Glutamatergic neuron (in vitro differentiated cells): ENCODE measurements at regions not wholly inside any gene's neighbourhood (a gene's known extent, or its start where the extent isn't known, plus 50 kb on each side); places are given as distances from the start of the nearest gene placed in this dataset.

Experiments
- DNase-seq: peaks from one replicate; pipeline ENCODE4 v3.0.0; 2022
- H3K27ac Mint-ChIP-seq: one replicate; pipeline ENCODE4 v1.8.0; 2020; ENCODE audit warnings: mild to moderate bottlenecking, mixed read lengths, inconsistent platforms; ENCODE audit not compliant: unreplicated experiment
- H3K27me3 Mint-ChIP-seq: one replicate; pipeline ENCODE4 v1.8.0; 2020; ENCODE audit warnings: mild to moderate bottlenecking, moderate library complexity, mixed read lengths, inconsistent platforms; ENCODE audit not compliant: unreplicated experiment
- H3K36me3 Mint-ChIP-seq: one replicate; pipeline ENCODE4 v1.8.0; 2020; ENCODE audit warnings: mild to moderate bottlenecking, mixed read lengths, inconsistent platforms; ENCODE audit not compliant: unreplicated experiment
- H3K4me1 Mint-ChIP-seq: one replicate; pipeline ENCODE4 v1.8.0; 2020; ENCODE audit warnings: mild to moderate bottlenecking, low read depth, mixed read lengths, inconsistent platforms; ENCODE audit not compliant: unreplicated experiment
- H3K4me3 Mint-ChIP-seq: one replicate; pipeline ENCODE4 v1.8.0; 2020; ENCODE audit warnings: mild to moderate bottlenecking, mixed read lengths, inconsistent platforms; ENCODE audit not compliant: unreplicated experiment
- H3K9me3 Mint-ChIP-seq: one replicate; pipeline ENCODE4 v1.8.0; 2020; ENCODE audit warnings: mild to moderate bottlenecking, moderate library complexity, mixed read lengths, inconsistent platforms; ENCODE audit not compliant: unreplicated experiment
- TF ChIP-seq, protein P1 (sequence below): fragments of 200-600 bp; sonication (generic); IDR thresholded peaks from one replicate; pipeline ENCODE4 v1.5.0; 2021; ENCODE audit not compliant: partially characterized antibody, unreplicated experiment

DNA sequence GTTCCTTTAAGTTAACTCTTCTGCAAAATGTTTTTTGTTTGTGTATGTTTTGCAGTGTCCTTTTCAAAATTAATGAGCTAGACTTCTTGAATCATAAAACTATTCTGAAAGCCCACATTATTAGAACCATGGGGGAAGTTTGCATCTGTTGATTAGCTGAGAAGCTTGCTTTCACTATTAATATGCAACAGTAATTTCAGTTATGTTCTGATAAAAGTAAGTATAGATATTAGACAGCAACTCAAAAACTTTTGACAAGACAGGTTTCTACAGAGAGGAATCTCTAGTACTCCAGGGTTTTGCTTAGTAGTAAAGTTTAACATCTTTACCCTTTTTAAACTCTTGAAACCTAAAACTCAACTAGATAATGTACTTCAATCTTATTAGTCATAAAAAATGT, 147.8 kb downstream of the UBE2E3 start:
- no peaks in the 10 kb centered on the region for H3K27me3 Mint-ChIP-seq
- DNase-seq = no peak
- H3K4me1 Mint-ChIP-seq = no peaks in the 10 kb centered on the region
- no peak overlapping the region for H3K27ac Mint-ChIP-seq
- no peaks in the 10 kb centered on the region for H3K36me3 Mint-ChIP-seq
- no peak overlapping the region for H3K4me3 Mint-ChIP-seq
- no peaks in the 10 kb centered on the region for H3K9me3 Mint-ChIP-seq
- TF ChIP-seq, protein P1, sequence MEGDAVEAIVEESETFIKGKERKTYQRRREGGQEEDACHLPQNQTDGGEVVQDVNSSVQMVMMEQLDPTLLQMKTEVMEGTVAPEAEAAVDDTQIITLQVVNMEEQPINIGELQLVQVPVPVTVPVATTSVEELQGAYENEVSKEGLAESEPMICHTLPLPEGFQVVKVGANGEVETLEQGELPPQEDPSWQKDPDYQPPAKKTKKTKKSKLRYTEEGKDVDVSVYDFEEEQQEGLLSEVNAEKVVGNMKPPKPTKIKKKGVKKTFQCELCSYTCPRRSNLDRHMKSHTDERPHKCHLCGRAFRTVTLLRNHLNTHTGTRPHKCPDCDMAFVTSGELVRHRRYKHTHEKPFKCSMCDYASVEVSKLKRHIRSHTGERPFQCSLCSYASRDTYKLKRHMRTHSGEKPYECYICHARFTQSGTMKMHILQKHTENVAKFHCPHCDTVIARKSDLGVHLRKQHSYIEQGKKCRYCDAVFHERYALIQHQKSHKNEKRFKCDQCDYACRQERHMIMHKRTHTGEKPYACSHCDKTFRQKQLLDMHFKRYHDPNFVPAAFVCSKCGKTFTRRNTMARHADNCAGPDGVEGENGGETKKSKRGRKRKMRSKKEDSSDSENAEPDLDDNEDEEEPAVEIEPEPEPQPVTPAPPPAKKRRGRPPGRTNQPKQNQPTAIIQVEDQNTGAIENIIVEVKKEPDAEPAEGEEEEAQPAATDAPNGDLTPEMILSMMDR = no peak

- Mint-ChIP-seq H3K4me3 (no peak overlapping the region), H3K9me3 (no peaks in the 10 kb centered on the region), H3K27ac (no peak overlapping the region), H3K27me3 (no peaks in the 10 kb centered on the region), H3K4me1 (no peaks in the 10 kb centered on the region), H3K36me3 (no peaks in the 10 kb centered on the region)
- TF ChIP-seq, protein P1 = no peak
- DNase-seq = no peak
These were observed 149.1 kb downstream of the UBE2E3 start for GRCh38 chr2:181129364-181130056.

- Mint-ChIP-seq H3K36me3 (no peaks in the 10 kb centered on the region), H3K4me1 (no peaks in the 10 kb centered on the region), H3K4me3 (no peak overlapping the region), H3K9me3 (no peaks in the 10 kb centered on the region), H3K27me3 (no peaks in the 10 kb centered on the region), H3K27ac (no peak overlapping the region)
- TF ChIP-seq, protein P1 = no peak
- DNase-seq = no peak
These were observed 150.3 kb downstream of the UBE2E3 start for GRCh38 chr2:181130686-181131085.

GRCh38 chr2:181131584-181131983, 151.2 kb downstream of the UBE2E3 start:
- H3K9me3 Mint-ChIP-seq = no peaks in the 10 kb centered on the region
- no peak overlapping the region for H3K4me3 Mint-ChIP-seq
- H3K36me3 Mint-ChIP-seq = no peaks in the 10 kb centered on the region
- no peak for DNase-seq
- TF ChIP-seq, protein P1 = no peak
- H3K27me3 Mint-ChIP-seq = no peaks in the 10 kb centered on the region
- H3K4me1 Mint-ChIP-seq = no peaks in the 10 kb centered on the region
- no peak overlapping the region for H3K27ac Mint-ChIP-seq

DNA sequence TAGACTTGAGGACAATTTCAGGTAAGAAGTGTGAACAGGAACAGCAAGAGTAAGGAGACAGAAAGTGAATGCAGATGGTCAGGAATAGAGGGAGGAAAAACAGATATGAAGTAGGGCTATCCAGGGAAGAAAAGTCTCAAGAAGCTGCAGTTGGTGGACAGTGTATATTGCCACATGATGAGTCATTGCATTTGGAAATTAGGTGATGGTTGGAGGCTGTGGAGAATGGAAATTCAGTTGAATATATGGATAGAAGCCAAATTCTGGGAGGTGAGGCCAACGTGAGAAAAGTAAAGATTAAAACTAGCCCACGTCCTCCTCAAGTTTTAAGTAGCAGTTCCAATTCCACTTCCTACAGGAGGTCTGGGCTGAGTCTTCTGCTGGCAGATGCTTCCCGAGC, 158.4 kb downstream of the UBE2E3 start:
- Mint-ChIP-seq H3K27ac (no peak overlapping the region), H3K27me3 (no peaks in the 10 kb centered on the region), H3K4me3 (no peak overlapping the region), H3K36me3 (no peaks in the 10 kb centered on the region), H3K4me1 (no peaks in the 10 kb centered on the region), H3K9me3 (no peaks in the 10 kb centered on the region)
- DNase-seq = no peak
- TF ChIP-seq, protein P1 = no peak
